GM19025 (cell line): ENCODE measurements at regions not wholly inside any gene's neighbourhood (a gene's known extent, or its start where the extent isn't known, plus 50 kb on each side); places are given as distances from the start of the nearest gene placed in this dataset.
"Not testable (repeated sequence)": the region's sequence is repeated elsewhere in the genome, so short reads cannot be mapped to it uniquely, and the experiment has no call there.

Experiments
- ATAC-seq: cut with Tn5 transposase; IDR thresholded peaks from one replicate; pipeline ENCODE4 v1.9.1; 2021; ENCODE audit warnings: mild to moderate bottlenecking, low read depth, moderate library complexity; ENCODE audit not compliant: unreplicated experiment

DNA sequence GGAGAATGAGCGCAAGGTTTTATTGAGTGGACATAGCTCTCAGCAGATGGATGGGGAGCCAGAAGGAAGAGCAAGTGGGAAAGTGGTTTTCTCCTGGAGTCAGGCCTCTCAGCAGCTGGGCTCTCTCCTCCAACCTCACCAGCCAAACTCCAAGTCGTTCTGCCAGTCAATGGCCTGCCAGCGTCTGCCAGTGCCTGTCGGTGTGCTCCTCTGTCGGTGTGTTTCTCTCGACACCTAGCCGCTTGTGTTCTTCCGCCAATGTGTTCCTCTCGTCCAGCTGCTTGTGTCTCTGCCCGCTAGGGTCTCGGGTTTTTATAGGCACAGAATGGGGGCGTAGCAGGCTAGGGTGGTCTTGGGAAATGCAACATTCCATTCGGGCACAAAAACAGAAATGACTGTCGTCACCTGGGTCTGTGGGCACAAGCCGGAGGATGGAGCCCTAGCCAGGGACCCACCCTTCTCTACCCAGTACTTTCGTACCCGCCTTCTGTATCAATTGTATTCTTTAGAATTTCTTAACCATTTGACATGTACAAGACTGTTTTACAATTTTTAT lies 1365.4 kb downstream of the FSCB start:
- ATAC-seq, result no peak

- no peak for ATAC-seq
Observed at GRCh38 chr14:43140453-43140852, 1366.6 kb downstream of the FSCB start.

DNA sequence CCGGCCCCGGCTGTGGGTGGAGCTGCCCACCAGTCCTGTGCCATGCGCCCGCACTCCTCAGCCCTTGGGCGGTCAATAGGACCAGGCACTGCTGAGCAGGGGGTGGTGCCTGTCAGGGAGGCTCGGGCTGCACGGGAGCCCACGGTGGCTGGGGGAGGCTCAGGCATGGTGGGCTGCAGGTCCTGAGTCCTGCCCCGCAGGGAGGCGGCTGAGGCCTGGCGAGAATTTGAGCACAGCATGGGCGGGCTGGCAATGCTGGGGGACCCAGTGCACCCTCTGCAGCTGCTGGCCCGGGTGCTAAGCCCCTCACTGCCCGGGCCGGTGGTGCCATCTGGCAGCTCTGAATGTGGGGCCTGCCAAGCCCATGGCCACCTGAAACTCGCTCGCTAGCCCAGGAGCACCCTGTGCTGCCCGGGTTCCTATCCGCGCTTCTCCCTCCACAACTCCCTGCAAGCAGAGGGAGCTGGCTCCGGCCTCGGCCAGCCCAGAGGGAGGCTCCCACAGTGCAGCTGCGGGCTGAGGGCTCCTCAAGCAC lies 1371.1 kb downstream of the FSCB start:
- no peak for ATAC-seq

DNA sequence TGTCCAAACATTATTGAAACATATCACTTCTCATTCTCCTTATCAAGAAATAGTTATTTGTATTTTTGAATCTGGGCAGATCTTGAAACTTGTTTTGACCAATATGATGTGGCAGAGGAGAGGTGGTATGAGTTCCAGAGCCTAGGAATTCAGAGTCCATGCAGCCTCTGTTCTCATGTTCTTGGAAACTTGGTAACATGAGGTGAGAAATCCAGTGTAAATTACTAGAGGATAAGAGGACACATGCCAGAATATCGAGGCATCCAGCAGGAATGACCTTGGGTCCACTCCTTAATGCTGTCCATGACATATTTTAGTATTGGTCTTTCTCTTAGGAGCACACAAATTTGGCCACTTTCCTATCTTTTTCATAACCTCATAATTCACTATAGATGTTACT lies 1374.6 kb downstream of the FSCB start:
- ATAC-seq, result no peak

DNA sequence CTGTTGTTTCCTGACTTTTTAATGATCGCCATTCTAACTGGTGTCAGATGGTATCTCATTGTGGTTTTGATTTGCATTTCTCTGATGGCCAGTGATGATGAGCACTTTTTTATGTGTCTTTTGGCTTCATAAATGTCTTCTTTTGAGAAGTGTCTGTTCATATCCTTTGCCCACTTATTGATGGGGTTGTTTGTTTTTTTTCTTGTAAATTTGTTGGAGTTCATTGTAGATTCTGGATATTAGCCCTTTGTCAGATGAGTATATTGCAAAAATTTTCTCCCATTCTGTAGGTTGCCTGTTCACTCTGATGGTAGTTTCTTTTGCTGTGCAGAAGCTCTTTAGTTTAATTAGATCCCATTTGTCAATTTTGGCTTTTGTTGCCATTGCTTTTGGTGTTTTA lies 1378.7 kb downstream of the FSCB start:
- ATAC-seq, result not testable (repeated sequence)

GRCh38 chr14:43127874-43128273 lies 1379.2 kb downstream of the FSCB start:
- not testable (repeated sequence) for ATAC-seq

DNA sequence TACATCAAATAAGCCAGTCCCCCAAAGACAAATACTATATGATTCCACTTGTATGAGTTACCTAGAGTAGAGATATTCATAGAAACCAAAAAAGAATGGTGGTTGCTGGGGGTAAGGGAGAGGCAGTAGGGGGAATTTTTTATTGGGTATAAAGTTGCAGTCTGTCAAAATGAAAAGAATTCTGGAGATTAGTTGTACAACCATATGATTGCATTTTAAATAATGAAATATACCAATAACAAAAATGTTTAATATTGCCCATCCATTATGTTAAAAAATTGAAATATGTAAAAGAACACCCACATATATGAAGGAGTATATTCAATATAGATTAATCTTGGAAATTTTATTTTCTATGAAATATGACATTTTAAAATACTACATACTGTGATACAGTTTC lies 1383.5 kb downstream of the FSCB start:
- no peak for ATAC-seq

GRCh38 chr14:43119672-43120071 lies 1387.4 kb downstream of the FSCB start:
- ATAC-seq, result no peak

DNA sequence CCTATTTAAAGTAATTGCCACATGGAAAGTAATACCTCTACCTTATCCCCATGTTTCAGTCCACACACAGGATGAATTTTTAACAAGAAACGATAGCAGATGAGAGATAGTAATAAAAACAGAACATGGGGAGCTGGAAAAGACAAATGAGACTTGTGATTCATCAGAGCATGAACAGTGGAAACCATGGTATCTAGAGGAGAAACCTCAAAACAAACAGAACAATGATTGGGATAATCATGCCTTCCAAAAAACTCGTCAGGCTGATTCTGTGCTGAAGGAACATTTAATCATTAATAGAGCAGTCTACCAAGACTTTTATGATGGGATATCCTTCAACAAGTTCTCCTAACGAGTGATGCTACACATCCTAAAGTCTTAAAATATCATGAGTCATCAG lies 1390.7 kb downstream of the FSCB start:
- ATAC-seq, result no peak

GRCh38 chr14:43105305-43105704 lies 1401.8 kb downstream of the FSCB start:
- no peak for ATAC-seq

GRCh38 chr14:43090380-43090779 lies 1416.7 kb downstream of the FSCB start:
- ATAC-seq, result no peak

GRCh38 chr14:43087666-43088065 lies 1419.4 kb downstream of the FSCB start:
- no peak for ATAC-seq

GRCh38 chr14:43085819-43086218 lies 1421.3 kb downstream of the FSCB start:
- ATAC-seq, result no peak

DNA sequence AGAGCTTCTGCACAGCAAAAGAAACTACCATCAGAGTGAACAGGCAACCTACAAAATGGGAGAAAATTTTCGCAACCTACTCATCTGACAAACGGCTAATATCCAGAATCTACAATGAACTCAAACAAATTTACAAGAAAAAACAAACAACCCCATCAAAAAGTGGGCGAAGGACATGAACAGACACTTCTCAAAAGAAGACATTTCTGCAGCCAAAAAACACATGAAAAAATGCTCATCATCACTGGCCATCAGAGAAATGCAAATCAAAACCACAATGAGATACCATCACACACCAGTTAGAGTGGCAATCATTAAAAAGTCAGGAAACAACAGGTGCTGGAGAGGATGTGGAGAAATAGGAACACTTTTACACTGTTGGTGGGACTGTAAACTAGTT lies 1439.7 kb downstream of the FSCB start:
- ATAC-seq, result not testable (repeated sequence)

DNA sequence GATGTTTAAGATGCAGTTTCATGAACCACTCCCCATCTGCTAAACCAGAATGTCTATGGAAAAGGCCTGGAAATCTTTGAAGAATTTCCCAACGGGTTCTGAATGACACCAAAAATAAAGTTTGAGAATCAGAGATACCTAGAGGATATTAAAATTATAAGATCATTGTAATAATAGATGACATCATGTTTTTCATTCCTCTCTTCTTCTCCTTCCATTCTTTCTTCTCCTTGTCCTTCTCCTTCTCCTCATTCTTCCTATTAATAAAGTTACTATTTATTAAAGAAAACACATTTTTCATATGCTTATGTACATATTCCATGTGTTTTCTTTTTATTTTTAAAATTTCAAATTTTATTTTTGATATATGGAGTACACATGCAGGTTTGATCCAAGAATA lies 1449.4 kb downstream of the LRFN5 start:
- no peak for ATAC-seq

DNA sequence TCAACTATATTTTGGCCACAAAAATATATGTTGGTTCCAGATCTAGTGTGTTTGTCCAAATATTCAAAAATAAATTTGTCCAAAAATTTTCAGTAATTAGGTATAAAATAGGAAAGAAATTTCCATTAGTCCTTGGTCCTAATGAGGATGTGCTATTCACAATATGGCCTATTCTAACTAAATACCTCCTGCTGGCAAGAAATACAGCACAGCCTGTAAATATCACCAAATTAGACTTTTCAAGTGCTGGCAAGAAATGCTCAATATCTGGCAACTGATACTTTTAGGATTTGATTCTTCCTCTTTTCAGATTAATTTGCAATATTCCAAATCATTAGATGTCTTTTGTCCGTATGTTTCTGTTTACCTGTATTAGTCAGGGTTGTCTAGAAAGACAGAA lies 1446.2 kb downstream of the LRFN5 start:
- ATAC-seq, result no peak

DNA sequence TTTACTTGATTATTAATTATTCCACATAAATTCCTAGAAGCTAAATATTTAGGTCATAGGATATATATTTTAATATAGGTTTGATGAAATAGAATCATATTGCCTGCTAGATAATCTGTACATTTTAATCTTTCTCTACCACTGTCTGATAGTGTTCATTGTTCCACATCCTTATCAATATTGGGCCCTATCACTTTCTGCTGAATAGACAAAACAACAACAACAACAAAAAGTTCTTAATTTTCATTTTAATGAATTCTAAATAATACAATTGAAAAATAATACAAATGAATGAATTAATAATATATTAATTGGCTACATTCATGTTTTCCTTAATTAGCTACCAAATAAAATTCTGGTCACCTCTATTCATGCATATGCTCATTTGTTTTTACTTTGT lies 1437.2 kb downstream of the LRFN5 start:
- no peak for ATAC-seq

GRCh38 chr14:43042408-43042807 lies 1435.7 kb downstream of the LRFN5 start:
- ATAC-seq, result no peak

DNA sequence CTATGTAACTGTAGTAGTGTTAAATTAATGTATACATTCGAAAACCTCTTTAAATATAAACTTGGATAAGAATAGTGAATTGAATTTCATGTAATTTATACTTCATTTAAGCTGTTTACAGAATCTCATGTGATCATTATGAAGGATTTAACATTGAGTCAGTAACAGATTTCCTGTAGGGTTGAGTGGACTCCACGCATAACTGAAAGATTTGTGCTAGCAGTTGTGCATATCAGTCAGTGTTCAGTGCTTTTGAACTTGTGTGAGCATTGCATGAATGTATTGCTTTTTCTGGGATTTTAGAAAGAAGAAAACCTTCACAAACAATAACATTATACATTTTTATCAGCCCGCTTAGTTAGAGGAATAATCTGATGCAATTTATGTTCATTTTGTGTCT lies 1435.3 kb downstream of the LRFN5 start:
- no peak for ATAC-seq

GRCh38 chr14:43041207-43041606 lies 1434.5 kb downstream of the LRFN5 start:
- ATAC-seq, result no peak

DNA sequence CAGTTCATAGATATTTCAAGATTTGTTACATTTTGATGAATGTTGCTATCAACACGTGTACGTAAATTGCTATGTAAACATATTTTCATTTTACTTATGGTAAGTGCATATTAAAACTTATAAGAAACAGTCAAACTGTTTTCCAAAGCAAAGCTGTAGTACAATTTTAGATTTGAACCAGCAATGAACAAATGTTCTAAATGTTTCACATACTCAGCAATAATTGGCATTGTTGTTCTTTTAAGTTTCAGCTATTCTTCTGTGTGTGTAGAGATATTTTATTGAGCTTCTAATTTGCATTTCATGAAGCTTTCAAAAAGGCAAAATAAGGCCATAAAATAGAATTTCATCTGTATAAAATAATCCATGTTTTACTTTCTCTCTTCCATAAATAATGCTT lies 1433.2 kb downstream of the LRFN5 start:
- no peak for ATAC-seq

- no peak for ATAC-seq
Observed at GRCh38 chr14:43031598-43031997, 1424.9 kb downstream of the LRFN5 start.
